GM23338 (cell line): ENCODE measurements at regions not wholly inside any gene's neighbourhood (a gene's known extent, or its start where the extent isn't known, plus 50 kb on each side); places are given as distances from the start of the nearest gene placed in this dataset.

Experiments
- CREB1 ChIP-seq: fragments of 250-450 bp; sonication (Bioruptor Pico); IDR thresholded peaks from 2 replicates; pipeline ENCODE4 v1.5.0; 2020; ENCODE audit warnings: low read depth, mild to moderate bottlenecking, moderate library complexity
- ETS1 ChIP-seq: IDR thresholded peaks from 2 replicates; pipeline ENCODE4 v1.6.1; 2016; ENCODE audit warnings: antibody characterized with exemption
- EZH2 ChIP-seq: fragments of 200-600 bp; sonication (generic); IDR thresholded peaks from one replicate; pipeline ENCODE4 v1.8.0; 2017; ENCODE audit warnings: antibody characterized with exemption, mild to moderate bottlenecking, low read depth; ENCODE audit not compliant: unreplicated experiment
- EZH2phosphoT487 ChIP-seq: fragments of 200-600 bp; sonication (generic); IDR thresholded peaks from one replicate; pipeline ENCODE4 v1.8.1; 2018; ENCODE audit warnings: antibody characterized with exemption; ENCODE audit not compliant: unreplicated experiment
- JUNB ChIP-seq: IDR thresholded peaks from one replicate; pipeline ENCODE4 v1.6.1; 2016; ENCODE audit warnings: antibody characterized with exemption; ENCODE audit not compliant: unreplicated experiment
- NANOG ChIP-seq: IDR thresholded peaks from 2 replicates; pipeline ENCODE4 v1.6.1; 2016; ENCODE audit warnings: antibody characterized with exemption, borderline replicate concordance
- POLR2AphosphoS5 ChIP-seq: IDR thresholded peaks from 2 replicates; pipeline ENCODE4 v1.6.1; 2016; ENCODE audit warnings: antibody characterized with exemption, low read depth
- REST ChIP-seq: IDR thresholded peaks from one replicate; pipeline ENCODE4 v1.6.1; 2018; ENCODE audit warnings: antibody characterized with exemption; ENCODE audit not compliant: unreplicated experiment
- STAT1 ChIP-seq: IDR thresholded peaks from one replicate; pipeline ENCODE4 v1.6.1; 2016; ENCODE audit warnings: antibody characterized with exemption; ENCODE audit not compliant: unreplicated experiment
- ZNF114 ChIP-seq: fragments of 250-450 bp; sonication (Bioruptor Pico); IDR thresholded peaks from 2 replicates; pipeline ENCODE4 v1.5.0; 2020; ENCODE audit warnings: mild to moderate bottlenecking, moderate library complexity
- ZNF331 ChIP-seq: fragments of 250-450 bp; sonication (Bioruptor Pico); IDR thresholded peaks from 2 replicates; pipeline ENCODE4 v1.5.0; 2020; ENCODE audit warnings: low read depth, mild to moderate bottlenecking, moderate library complexity
- TF ChIP-seq, protein P1 (sequence below), 2 experiments: fragments of 200-600 bp in 1 of 2; sonication (generic) in 1 of 2; conservative IDR thresholded peaks; 2 replicates each; pipeline versions ENCODE4 v1.5.1 to v1.6.1; 2016 to 2017; ENCODE audit warnings: antibody characterized with exemption in 2 of 2, low read depth in 2 of 2, mild to moderate bottlenecking in 2 of 2, moderate library complexity in 1 of 2
- TF ChIP-seq, protein P2 (sequence below): fragments of 250-450 bp; sonication (Bioruptor Pico); IDR thresholded peaks from 2 replicates; pipeline ENCODE4 v1.5.0; 2020; ENCODE audit warnings: mild to moderate bottlenecking, moderate library complexity

GRCh38 chr15:29635513-29636098, 186.7 kb downstream of the TJP1 start:
- TF ChIP-seq REST (no peak), ZNF331 (CRISPR knock-in tag) (no peak), POLR2AphosphoS5 (no peak), EZH2 (no peak), EZH2phosphoT487 (no peak), JUNB (no peak), CREB1 (CRISPR knock-in tag) (no peak), ETS1 (no peak), ZNF114 (no peak), NANOG (no peak), STAT1 (no peak)
- TF ChIP-seq, protein P1, sequence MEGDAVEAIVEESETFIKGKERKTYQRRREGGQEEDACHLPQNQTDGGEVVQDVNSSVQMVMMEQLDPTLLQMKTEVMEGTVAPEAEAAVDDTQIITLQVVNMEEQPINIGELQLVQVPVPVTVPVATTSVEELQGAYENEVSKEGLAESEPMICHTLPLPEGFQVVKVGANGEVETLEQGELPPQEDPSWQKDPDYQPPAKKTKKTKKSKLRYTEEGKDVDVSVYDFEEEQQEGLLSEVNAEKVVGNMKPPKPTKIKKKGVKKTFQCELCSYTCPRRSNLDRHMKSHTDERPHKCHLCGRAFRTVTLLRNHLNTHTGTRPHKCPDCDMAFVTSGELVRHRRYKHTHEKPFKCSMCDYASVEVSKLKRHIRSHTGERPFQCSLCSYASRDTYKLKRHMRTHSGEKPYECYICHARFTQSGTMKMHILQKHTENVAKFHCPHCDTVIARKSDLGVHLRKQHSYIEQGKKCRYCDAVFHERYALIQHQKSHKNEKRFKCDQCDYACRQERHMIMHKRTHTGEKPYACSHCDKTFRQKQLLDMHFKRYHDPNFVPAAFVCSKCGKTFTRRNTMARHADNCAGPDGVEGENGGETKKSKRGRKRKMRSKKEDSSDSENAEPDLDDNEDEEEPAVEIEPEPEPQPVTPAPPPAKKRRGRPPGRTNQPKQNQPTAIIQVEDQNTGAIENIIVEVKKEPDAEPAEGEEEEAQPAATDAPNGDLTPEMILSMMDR (conservative IDR thresholded peaks at IDR 0.05; ENCODE audit: low read depth in 2 of 2): no peak
- TF ChIP-seq, protein P2, sequence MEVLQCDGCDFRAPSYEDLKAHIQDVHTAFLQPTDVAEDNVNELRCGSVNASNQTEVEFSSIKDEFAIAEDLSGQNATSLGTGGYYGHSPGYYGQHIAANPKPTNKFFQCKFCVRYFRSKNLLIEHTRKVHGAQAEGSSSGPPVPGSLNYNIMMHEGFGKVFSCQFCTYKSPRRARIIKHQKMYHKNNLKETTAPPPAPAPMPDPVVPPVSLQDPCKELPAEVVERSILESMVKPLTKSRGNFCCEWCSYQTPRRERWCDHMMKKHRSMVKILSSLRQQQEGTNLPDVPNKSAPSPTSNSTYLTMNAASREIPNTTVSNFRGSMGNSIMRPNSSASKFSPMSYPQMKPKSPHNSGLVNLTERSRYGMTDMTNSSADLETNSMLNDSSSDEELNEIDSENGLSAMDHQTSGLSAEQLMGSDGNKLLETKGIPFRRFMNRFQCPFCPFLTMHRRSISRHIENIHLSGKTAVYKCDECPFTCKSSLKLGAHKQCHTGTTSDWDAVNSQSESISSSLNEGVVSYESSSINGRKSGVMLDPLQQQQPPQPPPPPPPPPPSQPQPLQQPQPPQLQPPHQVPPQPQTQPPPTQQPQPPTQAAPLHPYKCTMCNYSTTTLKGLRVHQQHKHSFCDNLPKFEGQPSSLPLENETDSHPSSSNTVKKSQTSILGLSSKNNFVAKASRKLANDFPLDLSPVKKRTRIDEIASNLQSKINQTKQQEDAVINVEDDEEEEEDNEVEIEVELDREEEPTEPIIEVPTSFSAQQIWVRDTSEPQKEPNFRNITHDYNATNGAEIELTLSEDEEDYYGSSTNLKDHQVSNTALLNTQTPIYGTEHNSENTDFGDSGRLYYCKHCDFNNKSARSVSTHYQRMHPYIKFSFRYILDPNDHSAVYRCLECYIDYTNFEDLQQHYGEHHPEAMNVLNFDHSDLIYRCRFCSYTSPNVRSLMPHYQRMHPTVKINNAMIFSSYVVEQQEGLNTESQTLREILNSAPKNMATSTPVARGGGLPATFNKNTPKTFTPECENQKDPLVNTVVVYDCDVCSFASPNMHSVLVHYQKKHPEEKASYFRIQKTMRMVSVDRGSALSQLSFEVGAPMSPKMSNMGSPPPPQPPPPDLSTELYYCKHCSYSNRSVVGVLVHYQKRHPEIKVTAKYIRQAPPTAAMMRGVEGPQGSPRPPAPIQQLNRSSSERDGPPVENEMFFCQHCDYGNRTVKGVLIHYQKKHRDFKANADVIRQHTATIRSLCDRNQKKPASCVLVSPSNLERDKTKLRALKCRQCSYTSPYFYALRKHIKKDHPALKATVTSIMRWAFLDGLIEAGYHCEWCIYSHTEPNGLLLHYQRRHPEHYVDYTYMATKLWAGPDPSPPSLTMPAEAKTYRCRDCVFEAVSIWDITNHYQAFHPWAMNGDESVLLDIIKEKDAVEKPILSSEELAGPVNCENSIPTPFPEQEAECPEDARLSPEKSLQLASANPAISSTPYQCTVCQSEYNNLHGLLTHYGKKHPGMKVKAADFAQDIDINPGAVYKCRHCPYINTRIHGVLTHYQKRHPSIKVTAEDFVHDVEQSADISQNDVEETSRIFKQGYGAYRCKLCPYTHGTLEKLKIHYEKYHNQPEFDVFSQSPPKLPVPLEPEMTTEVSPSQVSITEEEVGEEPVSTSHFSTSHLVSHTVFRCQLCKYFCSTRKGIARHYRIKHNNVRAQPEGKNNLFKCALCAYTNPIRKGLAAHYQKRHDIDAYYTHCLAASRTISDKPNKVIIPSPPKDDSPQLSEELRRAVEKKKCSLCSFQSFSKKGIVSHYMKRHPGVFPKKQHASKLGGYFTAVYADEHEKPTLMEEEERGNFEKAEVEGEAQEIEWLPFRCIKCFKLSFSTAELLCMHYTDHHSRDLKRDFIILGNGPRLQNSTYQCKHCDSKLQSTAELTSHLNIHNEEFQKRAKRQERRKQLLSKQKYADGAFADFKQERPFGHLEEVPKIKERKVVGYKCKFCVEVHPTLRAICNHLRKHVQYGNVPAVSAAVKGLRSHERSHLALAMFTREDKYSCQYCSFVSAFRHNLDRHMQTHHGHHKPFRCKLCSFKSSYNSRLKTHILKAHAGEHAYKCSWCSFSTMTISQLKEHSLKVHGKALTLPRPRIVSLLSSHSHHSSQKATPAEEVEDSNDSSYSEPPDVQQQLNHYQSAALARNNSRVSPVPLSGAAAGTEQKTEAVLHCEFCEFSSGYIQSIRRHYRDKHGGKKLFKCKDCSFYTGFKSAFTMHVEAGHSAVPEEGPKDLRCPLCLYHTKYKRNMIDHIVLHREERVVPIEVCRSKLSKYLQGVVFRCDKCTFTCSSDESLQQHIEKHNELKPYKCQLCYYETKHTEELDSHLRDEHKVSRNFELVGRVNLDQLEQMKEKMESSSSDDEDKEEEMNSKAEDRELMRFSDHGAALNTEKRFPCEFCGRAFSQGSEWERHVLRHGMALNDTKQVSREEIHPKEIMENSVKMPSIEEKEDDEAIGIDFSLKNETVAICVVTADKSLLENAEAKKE: no peak
